ENCODE measurements at regions not wholly inside any gene's neighbourhood (a gene's known extent, or its start where the extent isn't known, plus 50 kb on each side); places are given as distances from the start of the nearest gene placed in this dataset.
"Not testable (repeated sequence)": the region's sequence is repeated elsewhere in the genome, so short reads cannot be mapped to it uniquely, and the experiment has no call there.

- H3K4me3 ChIP-seq, result no peak overlapping the region
Measured at GRCh38 chr12:43196268-43196907, 355.6 kb downstream of the ADAMTS20 start.

DNA sequence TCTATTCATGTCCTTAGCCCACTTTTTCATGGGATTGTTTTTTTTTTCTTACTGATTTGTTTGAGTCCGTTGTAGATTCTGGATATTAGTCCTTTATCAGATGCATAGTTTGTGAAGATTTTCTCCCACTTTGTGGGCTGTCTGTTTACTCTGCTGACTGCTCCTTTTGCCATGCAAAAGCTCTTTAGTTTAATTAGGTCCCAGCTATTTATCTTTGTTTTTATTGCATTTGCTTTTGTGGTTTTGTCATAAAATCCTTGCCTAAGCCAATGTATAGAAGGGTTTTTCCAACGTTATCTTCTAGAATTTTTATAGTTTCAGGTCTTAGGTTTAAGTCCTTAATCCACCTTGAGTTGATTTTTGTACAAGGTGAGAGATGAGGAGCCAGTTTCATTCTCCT is 358.9 kb downstream of the ADAMTS20 start:
- not testable (repeated sequence) for DNase-seq (ENCODE audit: low read depth, low spot score); H3K36me3 ChIP-seq (ENCODE audit: insufficient read depth, low read length); H3K4me3 ChIP-seq; H3K9me3 ChIP-seq (ENCODE audit: low read depth, low read length); H3K27ac ChIP-seq; H3K9ac ChIP-seq (ENCODE audit: insufficient read length)

More at GRCh38 chr12:43196268-43196907, 355.6 kb downstream of the ADAMTS20 start:
- Histone ChIP-seq H3K36me3 (ENCODE audit: insufficient read depth, low read length) (no peaks in the 10 kb centered on the region), H3K27ac (no peak overlapping the region), H3K9me3 (ENCODE audit: low read depth, low read length) (no peaks in the 10 kb centered on the region), H3K9ac (ENCODE audit: insufficient read length) (no peak overlapping the region)
- TF ChIP-seq POLR2AphosphoS5 (IDR thresholded peaks at IDR 0.05; ENCODE audit: borderline replicate concordance, low read depth, low read length) (no peak), EZH2 (IDR thresholded peaks at IDR 0.05) (no peak), FOXP2 (optimal IDR thresholded peaks at IDR 0.05; ENCODE audit: control extremely low read depth, extremely low read length, insufficient read depth) (no peak)
- DNase-seq (ENCODE audit: low read depth, low spot score), result no peak

DNA sequence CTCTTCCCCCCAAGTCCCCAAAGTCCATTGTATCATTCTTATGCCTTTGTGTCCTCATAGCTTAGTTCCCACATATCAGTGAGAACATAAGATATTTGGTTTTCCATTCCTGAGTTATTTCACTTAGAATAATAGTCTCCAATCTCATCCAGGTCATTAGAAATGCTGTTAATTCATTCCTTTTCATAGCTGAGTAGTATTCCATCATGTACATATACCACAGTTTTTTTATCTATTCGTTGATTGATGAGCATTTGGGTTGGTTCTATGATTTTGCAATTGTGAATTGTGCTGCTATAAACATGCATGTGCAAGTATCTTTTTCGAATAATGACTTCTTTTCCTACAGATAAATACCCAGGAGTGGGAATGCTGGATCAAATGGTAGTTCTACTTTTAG is 359.6 kb downstream of the ADAMTS20 start:
- not testable (repeated sequence) for H3K4me3 ChIP-seq

DNA sequence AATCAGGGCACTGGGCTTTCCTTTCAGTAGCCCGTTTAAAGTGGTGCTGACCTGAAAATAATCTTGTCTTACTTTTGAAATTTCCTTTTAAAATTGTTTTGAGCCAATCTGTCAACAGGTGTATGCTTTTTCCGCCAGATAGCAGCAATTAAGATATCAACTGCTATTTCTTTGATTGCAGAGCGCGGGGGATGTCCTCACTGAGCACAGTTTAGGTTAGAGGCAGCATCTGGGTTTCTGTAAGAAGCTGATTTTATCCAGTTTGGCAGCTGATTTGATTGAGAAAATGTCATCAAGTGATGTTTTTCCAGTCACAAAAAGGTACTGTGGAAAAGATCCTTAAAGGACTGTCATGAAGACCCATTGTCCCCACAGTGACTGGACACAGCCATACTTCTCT is 371.8 kb downstream of the ADAMTS20 start:
- Histone ChIP-seq H3K9ac (ENCODE audit: insufficient read length) (no peak overlapping the region), H3K4me3 (no peak overlapping the region), H3K9me3 (ENCODE audit: low read depth, low read length) (no peaks in the 10 kb centered on the region), H3K27ac (no peak overlapping the region), H3K36me3 (ENCODE audit: insufficient read depth, low read length) (no peaks in the 10 kb centered on the region)
- TF ChIP-seq EZH2 (IDR thresholded peaks at IDR 0.05), result no peak
- no peak for TF ChIP-seq POLR2AphosphoS5 (IDR thresholded peaks at IDR 0.05; ENCODE audit: borderline replicate concordance, low read depth, low read length)
- no peak for TF ChIP-seq FOXP2 (optimal IDR thresholded peaks at IDR 0.05; ENCODE audit: control extremely low read depth, extremely low read length, insufficient read depth)
- DNase-seq (ENCODE audit: low read depth, low spot score), result no peak

More for the DNA sequence above, 359.6 kb downstream of the ADAMTS20 start:
- not testable (repeated sequence) for H3K9ac ChIP-seq (ENCODE audit: insufficient read length); H3K36me3 ChIP-seq (ENCODE audit: insufficient read depth, low read length); DNase-seq (ENCODE audit: low read depth, low spot score); H3K9me3 ChIP-seq (ENCODE audit: low read depth, low read length); H3K27ac ChIP-seq

DNA sequence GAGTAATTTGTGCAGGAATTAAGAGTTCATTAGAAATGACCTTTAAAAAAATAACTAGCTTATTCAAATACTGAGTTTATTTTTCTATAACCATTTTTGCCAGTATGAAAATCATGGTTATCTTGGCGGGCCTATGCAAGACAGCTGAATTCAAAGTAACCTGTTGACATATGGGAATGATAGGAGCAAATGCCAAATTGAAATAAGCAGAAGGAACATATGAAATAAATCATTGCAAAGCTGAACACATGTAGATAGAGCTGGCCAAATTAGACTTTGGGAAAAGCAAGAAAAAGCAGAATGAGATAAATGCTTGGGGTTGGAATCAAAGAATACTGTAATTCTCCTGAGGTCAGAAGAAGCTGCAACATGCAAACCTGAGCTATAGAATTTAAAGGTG is 372.5 kb downstream of the ADAMTS20 start:
- no peaks in the 10 kb centered on the region for H3K9me3 ChIP-seq (ENCODE audit: low read depth, low read length)
- no peak for DNase-seq (ENCODE audit: low read depth, low spot score)
- H3K4me3 ChIP-seq, result no peak overlapping the region
- no peaks in the 10 kb centered on the region for H3K36me3 ChIP-seq (ENCODE audit: insufficient read depth, low read length)
- no peak overlapping the region for H3K27ac ChIP-seq
- H3K9ac ChIP-seq (ENCODE audit: insufficient read length), result no peak overlapping the region
- TF ChIP-seq POLR2AphosphoS5 (IDR thresholded peaks at IDR 0.05; ENCODE audit: borderline replicate concordance, low read depth, low read length), result no peak
- TF ChIP-seq FOXP2 (optimal IDR thresholded peaks at IDR 0.05; ENCODE audit: control extremely low read depth, extremely low read length, insufficient read depth), result no peak
- TF ChIP-seq EZH2 (IDR thresholded peaks at IDR 0.05), result no peak

- H3K9me3 ChIP-seq (ENCODE audit: low read depth, low read length), result no peaks in the 10 kb centered on the region
- H3K4me3 ChIP-seq, result no peak overlapping the region
- no peak for TF ChIP-seq POLR2AphosphoS5 (IDR thresholded peaks at IDR 0.05; ENCODE audit: borderline replicate concordance, low read depth, low read length)
- TF ChIP-seq EZH2 (IDR thresholded peaks at IDR 0.05), result no peak
- TF ChIP-seq FOXP2 (optimal IDR thresholded peaks at IDR 0.05; ENCODE audit: control extremely low read depth, extremely low read length, insufficient read depth), result no peak
- H3K9ac ChIP-seq (ENCODE audit: insufficient read length), result no peak overlapping the region
- no peak overlapping the region for H3K27ac ChIP-seq
- no peak for DNase-seq (ENCODE audit: low read depth, low spot score)
- H3K36me3 ChIP-seq (ENCODE audit: insufficient read depth, low read length), result no peaks in the 10 kb centered on the region
Measured at GRCh38 chr12:43177276-43177675, 374.7 kb downstream of the ADAMTS20 start.

GRCh38 chr12:43169115-43169681 is 382.8 kb downstream of the ADAMTS20 start:
- TF ChIP-seq POLR2AphosphoS5 (IDR thresholded peaks at IDR 0.05; ENCODE audit: borderline replicate concordance, low read depth, low read length) (no peak), FOXP2 (optimal IDR thresholded peaks at IDR 0.05; ENCODE audit: control extremely low read depth, extremely low read length, insufficient read depth) (no peak), EZH2 (IDR thresholded peaks at IDR 0.05) (no peak)
- Histone ChIP-seq H3K36me3 (ENCODE audit: insufficient read depth, low read length) (no peaks in the 10 kb centered on the region), H3K9ac (ENCODE audit: insufficient read length) (no peak overlapping the region), H3K27ac (no peak overlapping the region), H3K9me3 (ENCODE audit: low read depth, low read length) (no peaks in the 10 kb centered on the region), H3K4me3 (no peak overlapping the region)
- no peak for DNase-seq (ENCODE audit: low read depth, low spot score)

DNA sequence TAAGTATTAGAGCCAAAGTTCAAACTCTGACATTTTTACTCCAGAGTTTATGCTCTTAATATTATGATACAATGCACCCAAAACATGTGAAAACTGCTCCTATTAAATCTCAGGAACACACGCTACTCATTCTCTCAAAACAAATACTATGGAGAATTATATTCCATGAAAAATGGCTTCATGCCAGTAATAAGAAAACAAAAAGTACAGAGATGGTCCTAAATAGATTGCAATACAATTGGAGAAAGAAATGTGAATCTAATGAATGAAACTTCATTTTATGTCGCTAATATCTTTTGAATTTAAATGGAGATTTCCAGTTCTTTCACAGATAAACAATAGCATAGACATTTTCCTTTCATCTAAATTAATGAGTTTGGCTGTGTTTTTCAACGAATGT is 384.3 kb downstream of the ADAMTS20 start:
- Histone ChIP-seq H3K4me3 (no peak overlapping the region), H3K36me3 (ENCODE audit: insufficient read depth, low read length) (no peaks in the 10 kb centered on the region), H3K9me3 (ENCODE audit: low read depth, low read length) (no peaks in the 10 kb centered on the region), H3K9ac (ENCODE audit: insufficient read length) (no peak overlapping the region), H3K27ac (no peak overlapping the region)
- no peak for TF ChIP-seq EZH2 (IDR thresholded peaks at IDR 0.05)
- DNase-seq (ENCODE audit: low read depth, low spot score), result no peak

GRCh38 chr12:43165351-43165750 is 386.7 kb downstream of the ADAMTS20 start:
- H3K9ac ChIP-seq (ENCODE audit: insufficient read length), result no peak overlapping the region

More at GRCh38 chr12:43165351-43165750, 386.7 kb downstream of the ADAMTS20 start:
- Histone ChIP-seq H3K36me3 (ENCODE audit: insufficient read depth, low read length) (no peaks in the 10 kb centered on the region), H3K9me3 (ENCODE audit: low read depth, low read length) (no peaks in the 10 kb centered on the region), H3K4me3 (no peak overlapping the region), H3K27ac (no peak overlapping the region)
- DNase-seq (ENCODE audit: low read depth, low spot score), result no peak
- TF ChIP-seq FOXP2 (optimal IDR thresholded peaks at IDR 0.05; ENCODE audit: control extremely low read depth, extremely low read length, insufficient read depth) (no peak), EZH2 (IDR thresholded peaks at IDR 0.05) (no peak), POLR2AphosphoS5 (IDR thresholded peaks at IDR 0.05; ENCODE audit: borderline replicate concordance, low read depth, low read length) (no peak)

All from SK-N-MC (cell line).